ENCODE measurements at regions not wholly inside any gene's neighbourhood (a gene's known extent, or its start where the extent isn't known, plus 50 kb on each side); places are given as distances from the start of the nearest gene placed in this dataset.
A peak's percentile ranks its signal among the peaks of the same experiment; 100 is the strongest.

DNA sequence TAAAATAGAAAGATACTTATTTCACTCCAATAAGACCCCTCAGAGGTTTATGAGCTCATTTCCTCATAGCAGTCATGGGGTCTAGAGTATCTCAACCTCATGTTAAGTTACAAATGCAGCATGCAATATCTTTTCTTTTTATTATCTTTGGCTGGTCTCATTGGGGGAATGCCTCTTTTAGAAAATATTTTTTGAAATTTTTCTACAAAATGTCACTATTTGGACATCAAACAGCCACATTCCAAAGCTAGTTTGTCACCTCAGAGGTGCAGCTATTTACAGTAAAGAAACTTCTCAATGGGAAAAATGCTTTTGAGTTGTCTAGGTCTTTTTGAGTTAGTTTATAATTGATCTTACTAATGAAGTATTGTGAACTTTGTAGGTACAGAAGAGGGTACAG lies 370.7 kb upstream of the LRATD1 start (continued):
- TF ChIP-seq SMAD1 (IDR thresholded peaks at IDR 0.05; ENCODE audit: low read depth, partially characterized antibody) = no peak

DNA sequence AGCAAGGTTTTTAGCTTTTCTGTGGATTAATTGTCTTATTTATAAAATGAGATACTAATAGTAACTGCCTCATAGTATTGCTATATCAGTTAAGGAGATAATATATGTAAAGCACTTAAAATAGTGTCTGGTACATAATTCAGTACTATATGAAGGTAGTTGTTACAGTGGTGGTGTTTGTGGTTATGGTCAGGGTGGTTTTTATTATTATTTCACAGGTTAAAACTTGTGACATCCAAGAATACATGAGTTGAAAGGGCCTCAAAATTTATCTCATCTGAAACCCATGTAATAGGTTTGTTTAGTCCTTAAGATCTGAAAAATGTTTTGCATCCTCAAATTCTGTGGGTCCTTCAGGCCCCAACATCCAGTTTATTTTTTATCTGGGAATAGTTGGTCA lies 369.5 kb upstream of the LRATD1 start:
- H3K9ac ChIP-seq (ENCODE audit: control insufficient read depth, insufficient read depth, low read length) = no peak overlapping the region
- in situ Hi-C loops (cut with MboI) (no loop called here), intact Hi-C loops (cut with micrococcal nuclease; ENCODE audit: unreplicated experiment) (no loop called here)
- POLR2A ChIA-PET = no interaction called here
- H3K4me3 ChIP-seq = no peak overlapping the region
- no peak overlapping the region for H3K27ac ChIP-seq (ENCODE audit: control insufficient read depth, insufficient read depth)
- H2AFZ ChIP-seq (ENCODE audit: control insufficient read depth, low read depth, low read length) = no peak overlapping the region
- DNase-seq (ENCODE audit: low read depth, low spot score) (no peak), ATAC-seq (peak; percentile 24; the same call in 1 of the 3 replicates), FAIRE-seq (no peak)
- RAD21 ChIA-PET (ENCODE audit: unreplicated experiment) = no interaction called here
- no TSS peak for BruUV-seq (replicated peaks)
- H4K20me1 ChIP-seq (ENCODE audit: control insufficient read depth, insufficient read depth) = no peaks in the 10 kb centered on the region; the same call in 1 of the 2 replicates
- H3K36me3 ChIP-seq (ENCODE audit: control insufficient read depth in 2 of 2, insufficient read depth in 2 of 2, low read length in 1 of 2) = no peaks in the 10 kb centered on the region
- no peaks in the 10 kb centered on the region for H3K27me3 ChIP-seq (replicated peaks in 1 of 2; ENCODE audit: control insufficient read depth in 2 of 2, insufficient read depth in 2 of 2, low read length in 1 of 2)
- no peaks in the 10 kb centered on the region for H3K4me1 ChIP-seq (ENCODE audit: control insufficient read depth, insufficient read depth, low read length)
- CTCF ChIA-PET = no interaction called here
- H3K4me2 ChIP-seq (ENCODE audit: control insufficient read depth, insufficient read depth) = no peak overlapping the region
- no peaks in the 10 kb centered on the region for H3K9me3 ChIP-seq (replicated peaks; ENCODE audit: control insufficient read depth, insufficient read depth, low read length)
- H3K79me2 ChIP-seq (ENCODE audit: control insufficient read depth, insufficient read depth, low read length) = no peaks in the 10 kb centered on the region
- SMC1A ChIA-PET (ENCODE audit: uncharacterized antibody, unreplicated experiment) = no interaction called here
- TF ChIP-seq NR2F1 (conservative IDR thresholded peaks at IDR 0.05) (0 out of 2 replicates have a peak, but pooled peaks have one; percentile 28), ATF7 (IDR thresholded peaks at IDR 0.05; ENCODE audit: low read depth) (0 out of 2 replicates have a peak, but pooled peaks have one; percentile 20), NBN (IDR thresholded peaks at IDR 0.05) (no peak), TBL1XR1 (IDR thresholded peaks at IDR 0.05; ENCODE audit: low read depth, low read length) (no peak), RUNX3 (IDR thresholded peaks at IDR 0.05; ENCODE audit: low read length) (peak; percentile 56; the same call in 1 of the 2 replicates), MTA2 (IDR thresholded peaks at IDR 0.05; ENCODE audit: low read depth) (peak; percentile 56; the same call in 1 of the 2 replicates), ZNF274 (IDR thresholded peaks at IDR 0.05; ENCODE audit: insufficient read depth, insufficient read length) (no peak), MEF2B (IDR thresholded peaks at IDR 0.05; ENCODE audit: partially characterized antibody, poor library complexity, severe bottlenecking) (peak; percentile 30), SREBF1 (IDR thresholded peaks at IDR 0.05; ENCODE audit: low read length) (no peak), MTA3 (IDR thresholded peaks at IDR 0.05; ENCODE audit: borderline replicate concordance, low read length) (no peak), IKZF2 (IDR thresholded peaks at IDR 0.05) (peak in 1 of 2 experiments; percentile 21; a peak in 2 of 4 replicates), IKZF1 (conservative IDR thresholded peaks at IDR 0.05) (no peak; the same call in 1 of the 2 replicates), JUND (IDR thresholded peaks at IDR 0.05; ENCODE audit: low read depth, low read length) (no peak), NFYA (IDR thresholded peaks at IDR 0.05; ENCODE audit: borderline replicate concordance, low read depth, low read length) (no peak), CBX3 (IDR thresholded peaks at IDR 0.05; ENCODE audit: borderline replicate concordance, low read depth) (no peak), YY1 (IDR thresholded peaks at IDR 0.05; ENCODE audit: low read depth, low read length) (no peak)
- TF ChIP-seq, protein P1, sequence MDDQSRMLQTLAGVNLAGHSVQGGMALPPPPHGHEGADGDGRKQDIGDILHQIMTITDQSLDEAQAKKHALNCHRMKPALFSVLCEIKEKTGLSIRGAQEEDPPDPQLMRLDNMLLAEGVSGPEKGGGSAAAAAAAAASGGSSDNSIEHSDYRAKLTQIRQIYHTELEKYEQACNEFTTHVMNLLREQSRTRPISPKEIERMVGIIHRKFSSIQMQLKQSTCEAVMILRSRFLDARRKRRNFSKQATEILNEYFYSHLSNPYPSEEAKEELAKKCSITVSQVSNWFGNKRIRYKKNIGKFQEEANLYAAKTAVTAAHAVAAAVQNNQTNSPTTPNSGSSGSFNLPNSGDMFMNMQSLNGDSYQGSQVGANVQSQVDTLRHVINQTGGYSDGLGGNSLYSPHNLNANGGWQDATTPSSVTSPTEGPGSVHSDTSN (IDR thresholded peaks at IDR 0.05; ENCODE audit: insufficient replicate concordance, low read depth, low read length) = no peak
- TF ChIP-seq, protein P2, sequence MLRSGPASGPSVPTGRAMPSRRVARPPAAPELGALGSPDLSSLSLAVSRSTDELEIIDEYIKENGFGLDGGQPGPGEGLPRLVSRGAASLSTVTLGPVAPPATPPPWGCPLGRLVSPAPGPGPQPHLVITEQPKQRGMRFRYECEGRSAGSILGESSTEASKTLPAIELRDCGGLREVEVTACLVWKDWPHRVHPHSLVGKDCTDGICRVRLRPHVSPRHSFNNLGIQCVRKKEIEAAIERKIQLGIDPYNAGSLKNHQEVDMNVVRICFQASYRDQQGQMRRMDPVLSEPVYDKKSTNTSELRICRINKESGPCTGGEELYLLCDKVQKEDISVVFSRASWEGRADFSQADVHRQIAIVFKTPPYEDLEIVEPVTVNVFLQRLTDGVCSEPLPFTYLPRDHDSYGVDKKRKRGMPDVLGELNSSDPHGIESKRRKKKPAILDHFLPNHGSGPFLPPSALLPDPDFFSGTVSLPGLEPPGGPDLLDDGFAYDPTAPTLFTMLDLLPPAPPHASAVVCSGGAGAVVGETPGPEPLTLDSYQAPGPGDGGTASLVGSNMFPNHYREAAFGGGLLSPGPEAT (IDR thresholded peaks at IDR 0.05; ENCODE audit: low read depth) = 0 out of 2 replicates have a peak, but pooled peaks have one; percentile 23
- TF ChIP-seq, protein P3, sequence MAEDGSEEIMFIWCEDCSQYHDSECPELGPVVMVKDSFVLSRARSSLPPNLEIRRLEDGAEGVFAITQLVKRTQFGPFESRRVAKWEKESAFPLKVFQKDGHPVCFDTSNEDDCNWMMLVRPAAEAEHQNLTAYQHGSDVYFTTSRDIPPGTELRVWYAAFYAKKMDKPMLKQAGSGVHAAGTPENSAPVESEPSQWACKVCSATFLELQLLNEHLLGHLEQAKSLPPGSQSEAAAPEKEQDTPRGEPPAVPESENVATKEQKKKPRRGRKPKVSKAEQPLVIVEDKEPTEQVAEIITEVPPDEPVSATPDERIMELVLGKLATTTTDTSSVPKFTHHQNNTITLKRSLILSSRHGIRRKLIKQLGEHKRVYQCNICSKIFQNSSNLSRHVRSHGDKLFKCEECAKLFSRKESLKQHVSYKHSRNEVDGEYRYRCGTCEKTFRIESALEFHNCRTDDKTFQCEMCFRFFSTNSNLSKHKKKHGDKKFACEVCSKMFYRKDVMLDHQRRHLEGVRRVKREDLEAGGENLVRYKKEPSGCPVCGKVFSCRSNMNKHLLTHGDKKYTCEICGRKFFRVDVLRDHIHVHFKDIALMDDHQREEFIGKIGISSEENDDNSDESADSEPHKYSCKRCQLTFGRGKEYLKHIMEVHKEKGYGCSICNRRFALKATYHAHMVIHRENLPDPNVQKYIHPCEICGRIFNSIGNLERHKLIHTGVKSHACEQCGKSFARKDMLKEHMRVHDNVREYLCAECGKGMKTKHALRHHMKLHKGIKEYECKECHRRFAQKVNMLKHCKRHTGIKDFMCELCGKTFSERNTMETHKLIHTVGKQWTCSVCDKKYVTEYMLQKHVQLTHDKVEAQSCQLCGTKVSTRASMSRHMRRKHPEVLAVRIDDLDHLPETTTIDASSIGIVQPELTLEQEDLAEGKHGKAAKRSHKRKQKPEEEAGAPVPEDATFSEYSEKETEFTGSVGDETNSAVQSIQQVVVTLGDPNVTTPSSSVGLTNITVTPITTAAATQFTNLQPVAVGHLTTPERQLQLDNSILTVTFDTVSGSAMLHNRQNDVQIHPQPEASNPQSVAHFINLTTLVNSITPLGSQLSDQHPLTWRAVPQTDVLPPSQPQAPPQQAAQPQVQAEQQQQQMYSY (CRISPR knock-in tag; IDR thresholded peaks at IDR 0.05) = no peak
